H1 (cell line): ENCODE measurements at regions not wholly inside any gene's neighbourhood (a gene's known extent, or its start where the extent isn't known, plus 50 kb on each side); places are given as distances from the start of the nearest gene placed in this dataset.

Experiments
- ASH2L ChIP-seq: fragments of 200-600, 300-600 bp; sonication (generic); IDR thresholded peaks from one replicate; pipeline ENCODE4 v1.7.1; 2017; ENCODE audit warnings: low read length
- CEBPB ChIP-seq: IDR thresholded peaks from 2 replicates; pipeline ENCODE4 v1.6.1; 2012; ENCODE audit warnings: low read depth, low read length
- CHD7 ChIP-seq: fragments of 300-600 bp; sonication (generic); IDR thresholded peaks from 2 replicates; pipeline ENCODE4 v1.7.1; 2012; ENCODE audit warnings: low read length, moderate library complexity, mild to moderate bottlenecking, inconsistent platforms; ENCODE audit not compliant: insufficient replicate concordance
- EZH2 ChIP-seq: fragments of 200-600 bp; sonication (generic); IDR thresholded peaks from 2 replicates; pipeline ENCODE4 v1.7.1; 2012; ENCODE audit warnings: low read depth, mild to moderate bottlenecking, moderate library complexity, low read length, inconsistent platforms; ENCODE audit not compliant: severe bottlenecking
- JUND ChIP-seq: IDR thresholded peaks from 2 replicates; pipeline ENCODE4 v1.6.1; 2011; ENCODE audit warnings: mild to moderate bottlenecking, improper control_type of control experiment, low read length
- NRF1 ChIP-seq: IDR thresholded peaks from 2 replicates; pipeline ENCODE4 v1.6.1; 2011; ENCODE audit warnings: mild to moderate bottlenecking, low read depth, low read length, improper control_type of control experiment
- RAD21 ChIP-seq, 2 experiments: IDR thresholded peaks in 1 of 2; conservative IDR thresholded peaks in 1 of 2; 2 replicates each; pipeline ENCODE4 v1.6.1; 2011; ENCODE audit warnings: low read depth in 2 of 2, low read length in 2 of 2, improper control_type of control experiment in 1 of 2, inconsistent platforms in 1 of 2, mild to moderate bottlenecking in 1 of 2, moderate library complexity in 1 of 2
- SIX5 ChIP-seq: IDR thresholded peaks from 2 replicates; pipeline ENCODE4 v1.6.1; 2011; ENCODE audit warnings: mild to moderate bottlenecking, low read depth, low read length
- TEAD4 ChIP-seq: IDR thresholded peaks from 2 replicates; pipeline ENCODE4 v1.6.1; 2012; ENCODE audit warnings: low read depth, low read length, inconsistent platforms, mixed read lengths
- ZNF274 ChIP-seq: IDR thresholded peaks from 2 replicates; pipeline ENCODE4 v1.7.0; 2012; ENCODE audit warnings: low read length, borderline replicate concordance; ENCODE audit errors: extremely low read depth

GRCh38 chr1:5478156-5478695 is 514.0 kb downstream of the NPHP4 start (continued):
- no peak for TF ChIP-seq JUND
- TF ChIP-seq ASH2L = no peak
- no peak for TF ChIP-seq EZH2
- no peak for TF ChIP-seq RAD21 (IDR thresholded peaks at IDR 0.05 in 1 of 2, conservative IDR thresholded peaks at IDR 0.05 in 1 of 2; ENCODE audit: low read depth in 2 of 2, low read length in 2 of 2)
- TF ChIP-seq TEAD4 = no peak
- no peak for TF ChIP-seq SIX5
- no peak for TF ChIP-seq ZNF274
- no peak for TF ChIP-seq CHD7
- TF ChIP-seq NRF1 = no peak
- no peak for TF ChIP-seq CEBPB
